ENCODE measurements at regions not wholly inside any gene's neighbourhood (a gene's known extent, or its start where the extent isn't known, plus 50 kb on each side); places are given as distances from the start of the nearest gene placed in this dataset.

GRCh38 chr3:180183346-180183745, 146.6 kb upstream of the PEX5L start:
- H3K36me3 ChIP-seq (ENCODE audit: control insufficient read depth, insufficient read depth, low read length), result no peaks in the 10 kb centered on the region
- WGBS (ENCODE audit: insufficient coverage), result no CpG with 5 or more reads among the region's 3 CpGs
- H3K4me3 ChIP-seq (ENCODE audit: low read length), result no peak overlapping the region
- no peaks in the 10 kb centered on the region for H3K4me1 ChIP-seq (ENCODE audit: control insufficient read depth, insufficient read depth, low read length)
- DNase-seq, result no peak
- H3K9me3 ChIP-seq (replicated peaks; ENCODE audit: control insufficient read depth, low read depth, low read length), result no peaks in the 10 kb centered on the region
- H3K27me3 ChIP-seq (ENCODE audit: control insufficient read depth, insufficient read depth, low read length), result no peaks in the 10 kb centered on the region
- H3K27ac ChIP-seq (ENCODE audit: low read length), result no peak overlapping the region

- DNase-seq, result no peak
- H3K4me1 ChIP-seq (ENCODE audit: control insufficient read depth, insufficient read depth, low read length), result no peaks in the 10 kb centered on the region
- no CpG with 5 or more reads among the region's 2 CpGs for WGBS (ENCODE audit: insufficient coverage)
- no peaks in the 10 kb centered on the region for H3K36me3 ChIP-seq (ENCODE audit: control insufficient read depth, insufficient read depth, low read length)
- H3K9me3 ChIP-seq (replicated peaks; ENCODE audit: control insufficient read depth, low read depth, low read length), result no peaks in the 10 kb centered on the region
- H3K27ac ChIP-seq (ENCODE audit: low read length), result no peak overlapping the region
- H3K27me3 ChIP-seq (ENCODE audit: control insufficient read depth, insufficient read depth, low read length), result no peaks in the 10 kb centered on the region
- H3K4me3 ChIP-seq (ENCODE audit: low read length), result no peak overlapping the region
Observed at GRCh38 chr3:180184816-180185215, 148.1 kb upstream of the PEX5L start.

GRCh38 chr3:180185650-180186049, 148.9 kb upstream of the PEX5L start:
- DNase-seq, result no peak
- no peaks in the 10 kb centered on the region for H3K27me3 ChIP-seq (ENCODE audit: control insufficient read depth, insufficient read depth, low read length)
- WGBS (ENCODE audit: insufficient coverage), result 80% methylated on average over 1 of the region's 2 CpGs
- H3K9me3 ChIP-seq (replicated peaks; ENCODE audit: control insufficient read depth, low read depth, low read length), result no peaks in the 10 kb centered on the region
- no peak overlapping the region for H3K4me3 ChIP-seq (ENCODE audit: low read length)
- no peaks in the 10 kb centered on the region for H3K4me1 ChIP-seq (ENCODE audit: control insufficient read depth, insufficient read depth, low read length)
- H3K27ac ChIP-seq (ENCODE audit: low read length), result no peak overlapping the region
- H3K36me3 ChIP-seq (ENCODE audit: control insufficient read depth, insufficient read depth, low read length), result no peaks in the 10 kb centered on the region

- 0% methylated on average over 1 of the region's 2 CpGs for WGBS (ENCODE audit: insufficient coverage)
- H3K4me3 ChIP-seq (ENCODE audit: low read length), result no peak overlapping the region
- H3K27me3 ChIP-seq (ENCODE audit: control insufficient read depth, insufficient read depth, low read length), result no peaks in the 10 kb centered on the region
- H3K9me3 ChIP-seq (replicated peaks; ENCODE audit: control insufficient read depth, low read depth, low read length), result no peaks in the 10 kb centered on the region
- H3K27ac ChIP-seq (ENCODE audit: low read length), result no peak overlapping the region
- H3K36me3 ChIP-seq (ENCODE audit: control insufficient read depth, insufficient read depth, low read length), result no peaks in the 10 kb centered on the region
- no peak for DNase-seq
- no peaks in the 10 kb centered on the region for H3K4me1 ChIP-seq (ENCODE audit: control insufficient read depth, insufficient read depth, low read length)
Observed at GRCh38 chr3:180188512-180189309, 152.0 kb upstream of the PEX5L start.

- no CpG with 5 or more reads among the region's 3 CpGs for WGBS (ENCODE audit: insufficient coverage)
- H3K4me3 ChIP-seq (ENCODE audit: low read length), result no peak overlapping the region
- DNase-seq, result no peak
- no peak overlapping the region for H3K27ac ChIP-seq (ENCODE audit: low read length)
- H3K4me1 ChIP-seq (ENCODE audit: control insufficient read depth, insufficient read depth, low read length), result no peaks in the 10 kb centered on the region
- H3K9me3 ChIP-seq (replicated peaks; ENCODE audit: control insufficient read depth, low read depth, low read length), result no peaks in the 10 kb centered on the region
- no peaks in the 10 kb centered on the region for H3K36me3 ChIP-seq (ENCODE audit: control insufficient read depth, insufficient read depth, low read length)
- H3K27me3 ChIP-seq (ENCODE audit: control insufficient read depth, insufficient read depth, low read length), result no peaks in the 10 kb centered on the region
Observed at GRCh38 chr3:180189310-180189648, 152.5 kb upstream of the PEX5L start.

GRCh38 chr3:180196658-180197057, 159.9 kb upstream of the PEX5L start:
- WGBS (ENCODE audit: insufficient coverage), result no CpG with 5 or more reads among the region's 1 CpG
- H3K9me3 ChIP-seq (replicated peaks; ENCODE audit: control insufficient read depth, low read depth, low read length), result no peaks in the 10 kb centered on the region
- DNase-seq, result no peak
- H3K27ac ChIP-seq (ENCODE audit: low read length), result no peak overlapping the region
- no peaks in the 10 kb centered on the region for H3K4me1 ChIP-seq (ENCODE audit: control insufficient read depth, insufficient read depth, low read length)
- H3K27me3 ChIP-seq (ENCODE audit: control insufficient read depth, insufficient read depth, low read length), result no peaks in the 10 kb centered on the region
- H3K4me3 ChIP-seq (ENCODE audit: low read length), result no peak overlapping the region
- H3K36me3 ChIP-seq (ENCODE audit: control insufficient read depth, insufficient read depth, low read length), result no peaks in the 10 kb centered on the region

- 20% methylated on average over 2 of the region's 5 CpGs for WGBS (ENCODE audit: insufficient coverage)
- no peaks in the 10 kb centered on the region for H3K27me3 ChIP-seq (ENCODE audit: control insufficient read depth, insufficient read depth, low read length)
- peak; percentile 2 for DNase-seq
Observed at GRCh38 chr3:180199417-180199995, 162.8 kb upstream of the PEX5L start.

GRCh38 chr3:180215866-180216265, 179.1 kb upstream of the PEX5L start:
- no peaks in the 10 kb centered on the region for H3K36me3 ChIP-seq (ENCODE audit: control insufficient read depth, insufficient read depth, low read length)
- no peaks in the 10 kb centered on the region for H3K27me3 ChIP-seq (ENCODE audit: control insufficient read depth, insufficient read depth, low read length)
- no peak overlapping the region for H3K27ac ChIP-seq (ENCODE audit: low read length)
- H3K4me3 ChIP-seq (ENCODE audit: low read length), result no peak overlapping the region
- DNase-seq, result no peak
- H3K4me1 ChIP-seq (ENCODE audit: control insufficient read depth, insufficient read depth, low read length), result no peaks in the 10 kb centered on the region
- H3K9me3 ChIP-seq (replicated peaks; ENCODE audit: control insufficient read depth, low read depth, low read length), result peaks cover 11% of the 10 kb centered on the region
- WGBS (ENCODE audit: insufficient coverage), result 83% methylated on average over 1 of the region's 2 CpGs

More at GRCh38 chr3:180199417-180199995, 162.8 kb upstream of the PEX5L start:
- no peaks in the 10 kb centered on the region for H3K9me3 ChIP-seq (replicated peaks; ENCODE audit: control insufficient read depth, low read depth, low read length)
- no peaks in the 10 kb centered on the region for H3K4me1 ChIP-seq (ENCODE audit: control insufficient read depth, insufficient read depth, low read length)
- no peak overlapping the region for H3K27ac ChIP-seq (ENCODE audit: low read length)
- no peaks in the 10 kb centered on the region for H3K36me3 ChIP-seq (ENCODE audit: control insufficient read depth, insufficient read depth, low read length)
- no peak overlapping the region for H3K4me3 ChIP-seq (ENCODE audit: low read length)

- Histone ChIP-seq H3K4me1 (ENCODE audit: control insufficient read depth, insufficient read depth, low read length) (no peaks in the 10 kb centered on the region), H3K9me3 (replicated peaks; ENCODE audit: control insufficient read depth, low read depth, low read length) (peaks cover 25% of the 10 kb centered on the region), H3K27ac (ENCODE audit: low read length) (no peak overlapping the region), H3K4me3 (ENCODE audit: low read length) (no peak overlapping the region), H3K27me3 (ENCODE audit: control insufficient read depth, insufficient read depth, low read length) (no peaks in the 10 kb centered on the region), H3K36me3 (ENCODE audit: control insufficient read depth, insufficient read depth, low read length) (no peaks in the 10 kb centered on the region)
- 71% methylated on average over 2 of the region's 3 CpGs for WGBS (ENCODE audit: insufficient coverage)
- no peak for DNase-seq
Observed at GRCh38 chr3:180223268-180223667, 186.5 kb upstream of the PEX5L start.

- Histone ChIP-seq H3K27ac (ENCODE audit: low read length) (no peak overlapping the region), H3K9me3 (replicated peaks; ENCODE audit: control insufficient read depth, low read depth, low read length) (peaks cover 53% of the 10 kb centered on the region), H3K27me3 (ENCODE audit: control insufficient read depth, insufficient read depth, low read length) (no peaks in the 10 kb centered on the region), H3K36me3 (ENCODE audit: control insufficient read depth, insufficient read depth, low read length) (no peaks in the 10 kb centered on the region), H3K4me3 (ENCODE audit: low read length) (no peak overlapping the region), H3K4me1 (ENCODE audit: control insufficient read depth, insufficient read depth, low read length) (no peaks in the 10 kb centered on the region)
- no peak for DNase-seq
Observed at GRCh38 chr3:180229113-180229512, 192.4 kb upstream of the PEX5L start.

Data from muscle of leg (tissue), 3 donors.